DND-41 (cell line): ENCODE measurements at regions not wholly inside any gene's neighbourhood (a gene's known extent, or its start where the extent isn't known, plus 50 kb on each side); places are given as distances from the start of the nearest gene placed in this dataset.

Source experiments
- EZH2 ChIP-seq: IDR thresholded peaks from 3 replicates; pipeline ENCODE4 v1.6.1; 2012; ENCODE audit warnings: borderline replicate concordance, low read depth, mild to moderate bottlenecking, moderate library complexity, low read length, inconsistent platforms; ENCODE audit not compliant: severe bottlenecking
- TF ChIP-seq, protein P1 (sequence below): IDR thresholded peaks from 2 replicates; pipeline ENCODE4 v1.5.1; 2012; ENCODE audit warnings: borderline replicate concordance, low read length, moderate library complexity, mild to moderate bottlenecking; ENCODE audit not compliant: poor library complexity, severe bottlenecking; ENCODE audit errors: extremely low read depth

DNA sequence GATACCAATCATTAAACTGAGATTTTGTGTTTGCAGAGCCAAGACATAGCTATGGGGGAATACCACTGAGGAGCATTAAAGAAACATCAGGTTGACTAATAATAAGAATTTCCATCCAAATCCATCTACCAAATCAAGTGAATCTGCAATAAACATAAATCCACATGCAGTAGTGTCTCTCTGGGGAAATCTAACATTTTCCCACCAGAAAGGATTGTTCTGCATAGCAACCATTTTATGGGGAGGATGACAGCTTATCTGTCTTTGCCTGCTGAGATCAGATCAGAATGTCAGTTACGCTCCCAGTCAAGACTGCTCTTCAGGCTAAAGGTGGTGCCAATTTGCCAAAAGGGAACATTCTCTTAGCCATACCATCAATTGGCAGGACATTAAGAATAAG, 1098.9 kb upstream of the CHAC2 start:
- TF ChIP-seq, protein P1, sequence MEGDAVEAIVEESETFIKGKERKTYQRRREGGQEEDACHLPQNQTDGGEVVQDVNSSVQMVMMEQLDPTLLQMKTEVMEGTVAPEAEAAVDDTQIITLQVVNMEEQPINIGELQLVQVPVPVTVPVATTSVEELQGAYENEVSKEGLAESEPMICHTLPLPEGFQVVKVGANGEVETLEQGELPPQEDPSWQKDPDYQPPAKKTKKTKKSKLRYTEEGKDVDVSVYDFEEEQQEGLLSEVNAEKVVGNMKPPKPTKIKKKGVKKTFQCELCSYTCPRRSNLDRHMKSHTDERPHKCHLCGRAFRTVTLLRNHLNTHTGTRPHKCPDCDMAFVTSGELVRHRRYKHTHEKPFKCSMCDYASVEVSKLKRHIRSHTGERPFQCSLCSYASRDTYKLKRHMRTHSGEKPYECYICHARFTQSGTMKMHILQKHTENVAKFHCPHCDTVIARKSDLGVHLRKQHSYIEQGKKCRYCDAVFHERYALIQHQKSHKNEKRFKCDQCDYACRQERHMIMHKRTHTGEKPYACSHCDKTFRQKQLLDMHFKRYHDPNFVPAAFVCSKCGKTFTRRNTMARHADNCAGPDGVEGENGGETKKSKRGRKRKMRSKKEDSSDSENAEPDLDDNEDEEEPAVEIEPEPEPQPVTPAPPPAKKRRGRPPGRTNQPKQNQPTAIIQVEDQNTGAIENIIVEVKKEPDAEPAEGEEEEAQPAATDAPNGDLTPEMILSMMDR: no peak
- no peak for TF ChIP-seq EZH2
